ENCODE measurements at regions not wholly inside any gene's neighbourhood (a gene's known extent, or its start where the extent isn't known, plus 50 kb on each side); places are given as distances from the start of the nearest gene placed in this dataset.

GRCh38 chr5:33228149-33228548 is 212.6 kb upstream of the TARS1 start:
- no peaks in the 10 kb centered on the region for H3K27me3 ChIP-seq (ENCODE audit: control insufficient read depth, low read length)
- no peak overlapping the region for H3K4me3 ChIP-seq (ENCODE audit: low read length)
- no peaks in the 10 kb centered on the region for H4K20me1 ChIP-seq (ENCODE audit: control insufficient read depth, insufficient read depth, low read depth, low read length)
- H3K27ac ChIP-seq (ENCODE audit: low read depth, low read length) = no peak overlapping the region
- H3K4me1 ChIP-seq (ENCODE audit: control insufficient read depth, low read length) = no peaks in the 10 kb centered on the region
- H3F3A ChIP-seq (ENCODE audit: control insufficient read depth, insufficient read depth) = no peaks in the 10 kb centered on the region
- H3K36me3 ChIP-seq (ENCODE audit: control insufficient read depth, low read length) = no peaks in the 10 kb centered on the region
- H3K9me2 ChIP-seq (replicated peaks; ENCODE audit: control insufficient read depth, low read length) = no peaks in the 10 kb centered on the region
- no peaks in the 10 kb centered on the region for H3K9me3 ChIP-seq (ENCODE audit: control insufficient read depth, insufficient read depth, low read length)
- no peak overlapping the region for H3K4me2 ChIP-seq (ENCODE audit: low read length)
- no peaks in the 10 kb centered on the region for H3K79me2 ChIP-seq (ENCODE audit: control insufficient read depth, low read length)
- no peak for TF ChIP-seq EZH2phosphoT487 (IDR thresholded peaks at IDR 0.05; ENCODE audit: borderline replicate concordance, low read length)
- no peak for TF ChIP-seq CTCF (IDR thresholded peaks at IDR 0.05; ENCODE audit: low read depth, low read length, poor library complexity, severe bottlenecking)

GRCh38 chr5:33229216-33229615 is 211.5 kb upstream of the TARS1 start:
- Histone ChIP-seq H3K4me3 (ENCODE audit: low read length) (no peak overlapping the region), H3K36me3 (ENCODE audit: control insufficient read depth, low read length) (no peaks in the 10 kb centered on the region), H3K27ac (ENCODE audit: low read depth, low read length) (no peak overlapping the region), H3F3A (ENCODE audit: control insufficient read depth, insufficient read depth) (no peaks in the 10 kb centered on the region), H3K9me2 (replicated peaks; ENCODE audit: control insufficient read depth, low read length) (no peaks in the 10 kb centered on the region), H4K20me1 (ENCODE audit: control insufficient read depth, insufficient read depth, low read depth, low read length) (no peaks in the 10 kb centered on the region), H3K4me2 (ENCODE audit: low read length) (no peak overlapping the region), H3K27me3 (ENCODE audit: control insufficient read depth, low read length) (no peaks in the 10 kb centered on the region), H3K4me1 (ENCODE audit: control insufficient read depth, low read length) (no peaks in the 10 kb centered on the region), H3K9me3 (ENCODE audit: control insufficient read depth, insufficient read depth, low read length) (no peaks in the 10 kb centered on the region), H3K79me2 (ENCODE audit: control insufficient read depth, low read length) (no peaks in the 10 kb centered on the region)
- TF ChIP-seq CTCF (IDR thresholded peaks at IDR 0.05; ENCODE audit: low read depth, low read length, poor library complexity, severe bottlenecking) = no peak
- TF ChIP-seq EZH2phosphoT487 (IDR thresholded peaks at IDR 0.05; ENCODE audit: borderline replicate concordance, low read length) = no peak

GRCh38 chr5:33230467-33231078 is 210.2 kb upstream of the TARS1 start:
- Histone ChIP-seq H3F3A (ENCODE audit: control insufficient read depth, insufficient read depth) (no peaks in the 10 kb centered on the region), H3K27me3 (ENCODE audit: control insufficient read depth, low read length) (no peaks in the 10 kb centered on the region), H3K27ac (ENCODE audit: low read depth, low read length) (no peak overlapping the region), H3K4me3 (ENCODE audit: low read length) (no peak overlapping the region), H3K79me2 (ENCODE audit: control insufficient read depth, low read length) (no peaks in the 10 kb centered on the region), H4K20me1 (ENCODE audit: control insufficient read depth, insufficient read depth, low read depth, low read length) (no peaks in the 10 kb centered on the region), H3K4me1 (ENCODE audit: control insufficient read depth, low read length) (no peaks in the 10 kb centered on the region), H3K4me2 (ENCODE audit: low read length) (no peak overlapping the region), H3K9me3 (ENCODE audit: control insufficient read depth, insufficient read depth, low read length) (no peaks in the 10 kb centered on the region), H3K9me2 (replicated peaks; ENCODE audit: control insufficient read depth, low read length) (no peaks in the 10 kb centered on the region), H3K36me3 (ENCODE audit: control insufficient read depth, low read length) (no peaks in the 10 kb centered on the region)
- no peak for TF ChIP-seq EZH2phosphoT487 (IDR thresholded peaks at IDR 0.05; ENCODE audit: borderline replicate concordance, low read length)

- H3F3A ChIP-seq (ENCODE audit: control insufficient read depth, insufficient read depth) = no peaks in the 10 kb centered on the region
- no peaks in the 10 kb centered on the region for H3K9me2 ChIP-seq (replicated peaks; ENCODE audit: control insufficient read depth, low read length)
- H3K27ac ChIP-seq (ENCODE audit: low read depth, low read length) = no peak overlapping the region
- H4K20me1 ChIP-seq (ENCODE audit: control insufficient read depth, insufficient read depth, low read depth, low read length) = no peaks in the 10 kb centered on the region
- no peaks in the 10 kb centered on the region for H3K79me2 ChIP-seq (ENCODE audit: control insufficient read depth, low read length)
- no peak overlapping the region for H3K4me2 ChIP-seq (ENCODE audit: low read length)
- H3K9me3 ChIP-seq (ENCODE audit: control insufficient read depth, insufficient read depth, low read length) = no peaks in the 10 kb centered on the region
- no peak for TF ChIP-seq EZH2phosphoT487 (IDR thresholded peaks at IDR 0.05; ENCODE audit: borderline replicate concordance, low read length)
- TF ChIP-seq CTCF (IDR thresholded peaks at IDR 0.05; ENCODE audit: low read depth, low read length, poor library complexity, severe bottlenecking) = no peak
- no peaks in the 10 kb centered on the region for H3K27me3 ChIP-seq (ENCODE audit: control insufficient read depth, low read length)
- H3K36me3 ChIP-seq (ENCODE audit: control insufficient read depth, low read length) = no peaks in the 10 kb centered on the region
- no peak overlapping the region for H3K4me3 ChIP-seq (ENCODE audit: low read length)
- H3K4me1 ChIP-seq (ENCODE audit: control insufficient read depth, low read length) = no peaks in the 10 kb centered on the region
These were observed 209.5 kb upstream of the TARS1 start for GRCh38 chr5:33231214-33231710.

Data from DOHH2 (cell line).